Upper lobe of left lung (tissue), 4 donors: ENCODE measurements at regions not wholly inside any gene's neighbourhood (a gene's known extent, or its start where the extent isn't known, plus 50 kb on each side); places are given as distances from the start of the nearest gene placed in this dataset.

Experiments used
- EP300 ChIP-seq, 4 donors: sonication (generic); formaldehyde crosslinking; IDR thresholded peaks; one replicate each; pipeline ENCODE4 v1.5.1; 2017; ENCODE audit warnings: antibody characterized with exemption in 4 of 4, control low read depth in 2 of 4
- POLR2A ChIP-seq, 4 donors: fragments of 450-650 bp; IDR thresholded peaks; one replicate each; pipeline ENCODE4 v1.5.1; 2016 to 2017; ENCODE audit warnings: antibody characterized with exemption in 4 of 4, mild to moderate bottlenecking in 2 of 4
- POLR2AphosphoS5 ChIP-seq, 2 donors: sonication (generic); formaldehyde crosslinking; IDR thresholded peaks; one replicate each; pipeline ENCODE4 v1.5.1; 2017; ENCODE audit warnings: antibody characterized with exemption in 2 of 2
- TF ChIP-seq, protein P1 (sequence below), 6 experiments: fragments of 450-650 bp in 4 of 6; fragments of 200-600 bp in 2 of 6; sonication (generic) in 2 of 6; IDR thresholded peaks; one replicate each; pipeline ENCODE4 v1.5.1; 2016 to 2019; ENCODE audit warnings: antibody characterized with exemption in 6 of 6

DNA sequence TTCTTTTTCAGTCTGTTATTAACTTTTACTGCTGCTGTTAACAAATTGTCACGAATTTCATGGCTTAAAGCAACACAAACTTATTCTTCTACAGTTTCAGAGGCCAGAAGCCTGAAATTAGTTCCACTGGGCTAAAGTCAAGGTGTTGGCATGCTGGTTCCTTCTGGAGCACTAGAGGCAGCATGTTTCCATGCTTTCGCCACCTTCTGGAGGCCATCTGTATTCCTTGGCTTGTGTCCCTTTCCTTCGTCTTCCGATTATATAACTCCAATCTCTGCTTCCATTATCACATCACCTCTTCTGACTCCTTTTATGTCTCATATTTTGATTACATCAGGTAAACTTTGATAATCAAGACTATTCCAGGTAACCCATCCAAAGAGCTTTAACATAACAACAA, 1742.1 kb downstream of the BRINP3 start:
- TF ChIP-seq, protein P1, sequence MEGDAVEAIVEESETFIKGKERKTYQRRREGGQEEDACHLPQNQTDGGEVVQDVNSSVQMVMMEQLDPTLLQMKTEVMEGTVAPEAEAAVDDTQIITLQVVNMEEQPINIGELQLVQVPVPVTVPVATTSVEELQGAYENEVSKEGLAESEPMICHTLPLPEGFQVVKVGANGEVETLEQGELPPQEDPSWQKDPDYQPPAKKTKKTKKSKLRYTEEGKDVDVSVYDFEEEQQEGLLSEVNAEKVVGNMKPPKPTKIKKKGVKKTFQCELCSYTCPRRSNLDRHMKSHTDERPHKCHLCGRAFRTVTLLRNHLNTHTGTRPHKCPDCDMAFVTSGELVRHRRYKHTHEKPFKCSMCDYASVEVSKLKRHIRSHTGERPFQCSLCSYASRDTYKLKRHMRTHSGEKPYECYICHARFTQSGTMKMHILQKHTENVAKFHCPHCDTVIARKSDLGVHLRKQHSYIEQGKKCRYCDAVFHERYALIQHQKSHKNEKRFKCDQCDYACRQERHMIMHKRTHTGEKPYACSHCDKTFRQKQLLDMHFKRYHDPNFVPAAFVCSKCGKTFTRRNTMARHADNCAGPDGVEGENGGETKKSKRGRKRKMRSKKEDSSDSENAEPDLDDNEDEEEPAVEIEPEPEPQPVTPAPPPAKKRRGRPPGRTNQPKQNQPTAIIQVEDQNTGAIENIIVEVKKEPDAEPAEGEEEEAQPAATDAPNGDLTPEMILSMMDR (IDR thresholded peaks at IDR 0.05) = no peak
- TF ChIP-seq POLR2A (IDR thresholded peaks at IDR 0.05) = no peak
- no peak for TF ChIP-seq EP300 (IDR thresholded peaks at IDR 0.05)
- no peak for TF ChIP-seq POLR2AphosphoS5 (IDR thresholded peaks at IDR 0.05)
